HFF-Myc (cell line): ENCODE measurements at regions not wholly inside any gene's neighbourhood (a gene's known extent, or its start where the extent isn't known, plus 50 kb on each side); places are given as distances from the start of the nearest gene placed in this dataset.

ENCODE experiments used
- DNase-seq: peaks from one replicate; pipeline ENCODE4 v3.0.0-alpha.2; 2011; ENCODE audit warnings: low read depth; ENCODE audit errors: extremely low read depth
- H3K4me3 ChIP-seq: replicated peaks from 2 replicates; pipeline ENCODE4 v1.5.1; 2011; ENCODE audit warnings: low read depth, mild to moderate bottlenecking, control low read depth, low read length
- TF ChIP-seq, protein P1 (sequence below): IDR thresholded peaks from 2 replicates; pipeline ENCODE4 v1.5.1; 2012; ENCODE audit warnings: mild to moderate bottlenecking, low read depth, low read length, control low read depth; ENCODE audit errors: missing control alignments

DNA sequence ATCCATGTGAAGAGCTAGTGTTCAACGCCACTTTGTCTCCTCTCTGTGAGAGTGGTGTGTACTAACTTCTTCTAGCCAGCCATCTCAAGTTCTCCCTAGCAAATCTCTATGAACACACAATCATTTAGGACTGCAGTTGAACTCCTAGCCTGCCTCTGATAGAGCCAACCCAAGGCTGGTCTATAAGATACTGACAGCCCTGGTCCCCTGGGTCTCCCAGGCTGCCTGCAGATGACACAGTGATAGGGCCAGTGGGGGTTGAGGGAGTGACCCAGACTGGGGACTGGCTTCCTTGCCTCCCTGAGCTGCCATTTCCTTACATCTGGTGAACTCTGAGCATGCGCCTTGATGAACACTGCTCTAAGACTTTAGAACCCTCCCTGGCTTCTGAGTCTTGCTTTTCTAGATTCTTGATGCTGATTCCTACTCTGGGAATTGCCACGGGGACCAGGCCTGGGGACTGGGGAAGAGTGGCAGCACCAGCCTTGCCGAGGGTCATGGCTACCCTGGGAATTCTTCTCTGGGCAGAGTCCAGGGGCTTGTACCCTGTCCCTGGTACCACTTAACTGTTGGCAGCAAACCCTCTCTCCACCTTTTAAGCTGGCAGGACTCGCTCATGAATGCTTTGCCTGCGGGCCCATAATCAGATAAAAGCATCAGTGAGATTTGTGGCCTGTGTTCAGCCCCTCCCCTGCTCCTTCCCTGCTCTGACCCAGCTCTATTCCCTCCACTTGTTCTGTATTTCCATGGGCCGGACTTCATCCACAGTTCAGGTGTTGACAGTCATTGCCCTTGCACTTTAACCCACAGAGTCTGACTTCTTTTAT, 130.8 kb upstream of the CHD6 start:
- TF ChIP-seq, protein P1, sequence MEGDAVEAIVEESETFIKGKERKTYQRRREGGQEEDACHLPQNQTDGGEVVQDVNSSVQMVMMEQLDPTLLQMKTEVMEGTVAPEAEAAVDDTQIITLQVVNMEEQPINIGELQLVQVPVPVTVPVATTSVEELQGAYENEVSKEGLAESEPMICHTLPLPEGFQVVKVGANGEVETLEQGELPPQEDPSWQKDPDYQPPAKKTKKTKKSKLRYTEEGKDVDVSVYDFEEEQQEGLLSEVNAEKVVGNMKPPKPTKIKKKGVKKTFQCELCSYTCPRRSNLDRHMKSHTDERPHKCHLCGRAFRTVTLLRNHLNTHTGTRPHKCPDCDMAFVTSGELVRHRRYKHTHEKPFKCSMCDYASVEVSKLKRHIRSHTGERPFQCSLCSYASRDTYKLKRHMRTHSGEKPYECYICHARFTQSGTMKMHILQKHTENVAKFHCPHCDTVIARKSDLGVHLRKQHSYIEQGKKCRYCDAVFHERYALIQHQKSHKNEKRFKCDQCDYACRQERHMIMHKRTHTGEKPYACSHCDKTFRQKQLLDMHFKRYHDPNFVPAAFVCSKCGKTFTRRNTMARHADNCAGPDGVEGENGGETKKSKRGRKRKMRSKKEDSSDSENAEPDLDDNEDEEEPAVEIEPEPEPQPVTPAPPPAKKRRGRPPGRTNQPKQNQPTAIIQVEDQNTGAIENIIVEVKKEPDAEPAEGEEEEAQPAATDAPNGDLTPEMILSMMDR: no peak
- H3K4me3 ChIP-seq: no peak overlapping the region
- no peak for DNase-seq

DNA sequence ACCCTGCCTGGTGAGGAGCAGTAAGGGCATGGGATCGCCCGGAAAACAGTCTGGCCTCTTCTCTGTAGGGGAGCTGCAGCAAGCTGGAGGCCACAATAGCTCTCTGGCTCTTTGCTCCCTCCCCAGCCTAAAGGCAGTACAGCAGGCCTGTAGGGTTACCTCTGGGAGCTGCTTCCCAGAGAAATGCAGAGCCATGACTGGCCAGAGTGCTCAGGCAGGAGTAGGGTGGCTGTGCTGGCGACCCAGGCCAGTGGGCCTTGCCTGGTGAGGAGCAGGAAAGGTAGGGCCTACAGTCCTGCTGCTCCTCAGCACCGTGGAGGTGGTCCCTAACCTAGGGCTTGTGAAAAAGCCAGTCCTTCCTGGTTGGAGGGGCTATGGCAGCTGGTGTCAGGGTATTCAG, 129.9 kb upstream of the CHD6 start:
- TF ChIP-seq, protein P1: no peak
- no peak overlapping the region for H3K4me3 ChIP-seq
- no peak for DNase-seq

DNA sequence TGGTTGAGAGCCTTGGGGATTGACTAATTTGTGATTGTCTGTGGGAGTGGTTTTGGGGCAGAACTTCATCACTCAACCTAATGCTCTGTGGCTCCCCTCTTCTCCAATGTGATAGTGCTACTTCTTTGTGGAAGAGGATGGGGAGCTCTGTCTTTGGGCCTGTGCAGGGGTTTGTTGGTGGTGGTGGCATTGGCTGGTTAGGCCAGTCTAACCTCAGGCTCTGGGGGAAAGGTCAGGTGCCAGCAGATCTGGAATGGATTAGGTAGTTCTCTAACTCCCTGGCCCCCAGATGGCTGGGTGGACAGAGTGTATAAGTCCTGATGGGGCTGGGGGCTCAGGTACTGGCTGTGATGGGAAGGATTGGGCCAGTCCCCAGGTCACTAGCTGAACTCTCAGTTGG, 129.0 kb upstream of the CHD6 start:
- DNase-seq: no peak
- H3K4me3 ChIP-seq: no peak overlapping the region
- TF ChIP-seq, protein P1: no peak

DNA sequence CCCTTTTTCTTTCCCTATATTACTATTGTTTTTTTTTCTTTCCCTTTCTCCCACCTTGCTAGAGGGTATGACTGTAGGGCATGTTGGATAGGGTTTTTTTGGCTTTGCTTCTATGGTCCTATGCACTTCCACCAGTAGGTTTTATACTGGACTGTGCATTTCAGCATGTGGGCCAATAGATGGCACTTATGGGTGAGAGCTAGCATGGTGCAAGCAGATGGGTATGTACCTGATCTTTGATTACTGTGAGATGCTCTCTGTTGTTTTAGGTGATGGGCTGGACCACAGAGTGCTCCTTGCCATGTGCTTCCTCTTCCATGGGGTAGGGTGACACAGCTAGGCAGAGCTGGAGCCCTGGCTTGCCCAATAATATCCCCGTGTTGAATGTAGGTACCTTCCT, 128.5 kb upstream of the CHD6 start:
- no peak for DNase-seq
- TF ChIP-seq, protein P1: no peak
- H3K4me3 ChIP-seq: no peak overlapping the region

DNA sequence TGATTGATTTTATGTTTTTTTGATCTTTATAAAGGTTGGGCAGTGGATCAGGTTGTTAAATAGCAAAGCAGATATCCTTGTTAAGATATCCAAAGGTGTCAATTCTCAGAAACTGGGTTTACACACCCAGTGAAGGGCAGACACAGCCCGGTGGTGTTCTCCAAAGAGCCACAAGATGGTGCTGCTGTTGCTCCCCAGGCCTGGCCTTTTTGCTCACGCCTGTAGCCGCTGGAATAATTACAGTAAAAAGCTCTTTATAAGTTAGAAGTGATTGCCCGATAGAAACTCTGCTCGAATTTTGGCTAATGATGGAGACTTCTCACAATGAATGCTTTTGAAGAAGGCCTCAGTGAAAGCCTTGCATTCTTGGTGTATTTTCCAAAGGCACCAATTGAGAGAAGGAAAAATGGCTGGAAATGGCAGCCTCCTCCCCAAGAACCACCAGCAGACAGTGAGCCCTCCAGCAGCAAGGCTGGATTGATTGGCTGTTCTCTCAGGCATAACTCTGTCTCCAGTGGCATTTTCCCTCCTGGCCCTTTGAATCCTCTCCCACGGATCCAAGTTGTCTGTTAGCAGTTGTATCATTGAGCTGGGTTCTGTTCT, 120.5 kb upstream of the CHD6 start:
- DNase-seq: peak; percentile 2
- no peak overlapping the region for H3K4me3 ChIP-seq
- TF ChIP-seq, protein P1: peak; percentile 80

DNA sequence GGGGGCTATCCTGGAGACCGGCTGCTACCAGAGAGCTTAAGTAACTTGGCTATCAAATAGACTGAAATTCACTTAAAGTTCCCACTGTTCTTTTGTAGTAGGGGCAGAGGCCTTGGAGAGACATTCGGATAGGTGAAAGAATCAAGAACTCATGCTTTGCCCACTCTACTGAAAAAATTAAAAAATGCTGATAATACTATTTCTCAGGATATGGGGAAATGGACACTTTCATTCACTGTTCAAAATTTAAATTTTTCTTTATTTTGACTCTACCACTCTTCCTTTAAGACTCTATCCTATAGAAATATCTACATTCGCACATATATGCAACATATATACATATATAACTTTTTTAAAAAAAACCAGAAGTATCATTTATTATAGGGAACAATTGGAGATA, 117.8 kb upstream of the CHD6 start:
- TF ChIP-seq, protein P1: no peak
- DNase-seq: no peak
- no peak overlapping the region for H3K4me3 ChIP-seq
